Psoas muscle (tissue), 7 donors: ENCODE measurements at regions not wholly inside any gene's neighbourhood (a gene's known extent, or its start where the extent isn't known, plus 50 kb on each side); places are given as distances from the start of the nearest gene placed in this dataset.

Source experiments
- ATAC-seq, 4 donors: fragments of 200-7000 bp; cut with Tn5 transposase; one replicate each; pipeline ENCODE4 v1.9.1; 2020; ENCODE audit warnings: moderate library complexity in 3 of 4, mild to moderate bottlenecking in 2 of 4
- DNase-seq, 2 donors: peaks; one replicate each; pipeline ENCODE4 v3.0.0-alpha.2; 2020
- H3K27ac ChIP-seq: fragments of 200-600 bp; one replicate; pipeline ENCODE4 v1.8.0; 2022
- H3K27me3 ChIP-seq, 3 donors: fragments of 200-600 bp in 1 of 3; one replicate each; pipeline versions ENCODE4 v1.6.1 to v1.8.0; 2013 to 2022; ENCODE audit warnings: low read length in 2 of 3, mild to moderate bottlenecking in 2 of 3, moderate library complexity in 1 of 3; ENCODE audit not compliant: insufficient read depth in 3 of 3
- H3K36me3 ChIP-seq, 2 donors: fragments of 200-600 bp in 1 of 2; one replicate each; pipeline versions ENCODE4 v1.6.1 to v1.8.0; 2013 to 2022; ENCODE audit warnings: low read depth in 1 of 2, mild to moderate bottlenecking in 1 of 2, moderate library complexity in 1 of 2; ENCODE audit not compliant: insufficient read depth in 1 of 2
- H3K4me1 ChIP-seq: fragments of 200-600 bp; one replicate; pipeline ENCODE4 v1.8.0; 2022
- H3K4me3 ChIP-seq: fragments of 200-600 bp; one replicate; pipeline ENCODE4 v1.8.0; 2022; ENCODE audit warnings: mild to moderate bottlenecking
- H3K9me3 ChIP-seq: fragments of 200-600 bp; one replicate; pipeline ENCODE4 v1.8.0; 2022
- WGBS, 3 donors: extraction: QIAGEN DNeasy Blood & Tissue Kit; methylation state at CpG; one replicate each; pipeline versions ENCODE4 v1.1.6 to v1.1.7; 2013; 5-methylcytosine and 5-hydroxymethylcytosine counted together
- intact Hi-C, 2 donors: fragments of 100-400 bp; cut with DNase I; formaldehyde crosslinking; loops; one replicate each; pipeline versions ENCODE4 v1.11.0 to v1.14.2; 2022
- TF ChIP-seq, protein P1 (sequence below): fragments of 200-600 bp; IDR thresholded peaks from one replicate; pipeline ENCODE4 v1.8.0; 2022; ENCODE audit warnings: antibody characterized with exemption
- donor health status: healthy with polysubstance abuse.
- donor health status: DM: no; HTN: no; CAD: no; lungs with moderate emphysema.
- donor health status: Bipolar disorder and iron deficiency.
- donor health status: healthy.
- donor health status: DM: yes; HTN: yes; CAD: no.
- donor health status: DM: no; HTN: no; CAD: no.
- donor health status: DM: yes; HTN: yes; CAD: no.

DNA sequence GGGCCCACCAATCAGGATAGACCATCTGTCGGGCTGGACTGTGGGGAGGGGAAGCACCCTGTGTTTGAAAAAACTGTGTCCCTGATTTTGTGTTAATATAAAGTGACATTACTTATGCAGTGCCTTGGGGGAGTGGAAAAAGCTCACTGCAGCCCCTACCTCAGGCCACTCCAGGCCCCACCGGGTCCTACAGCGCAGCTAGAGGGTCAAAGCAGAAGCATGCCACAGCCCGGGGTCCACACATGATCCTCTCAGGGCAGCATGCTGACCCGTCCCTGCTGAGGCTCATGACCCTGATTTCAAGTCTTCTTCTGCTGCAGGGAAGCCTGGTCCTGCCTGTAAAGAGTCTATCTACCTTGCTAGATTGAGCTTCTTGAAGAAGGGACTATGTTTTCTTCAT is 133.0 kb upstream of the PLCB4 start:
- ATAC-seq (no peak), DNase-seq (peak in 1 of 2 donors; percentile 54)
- WGBS, 3 donors = 87 to 96% (median 94%) methylated on average over 5 of the region's 5 CpGs
- peaks cover 9% of the 10 kb centered on the region for H3K4me1 ChIP-seq
- intact Hi-C loops = no loop called here
- TF ChIP-seq, protein P1, sequence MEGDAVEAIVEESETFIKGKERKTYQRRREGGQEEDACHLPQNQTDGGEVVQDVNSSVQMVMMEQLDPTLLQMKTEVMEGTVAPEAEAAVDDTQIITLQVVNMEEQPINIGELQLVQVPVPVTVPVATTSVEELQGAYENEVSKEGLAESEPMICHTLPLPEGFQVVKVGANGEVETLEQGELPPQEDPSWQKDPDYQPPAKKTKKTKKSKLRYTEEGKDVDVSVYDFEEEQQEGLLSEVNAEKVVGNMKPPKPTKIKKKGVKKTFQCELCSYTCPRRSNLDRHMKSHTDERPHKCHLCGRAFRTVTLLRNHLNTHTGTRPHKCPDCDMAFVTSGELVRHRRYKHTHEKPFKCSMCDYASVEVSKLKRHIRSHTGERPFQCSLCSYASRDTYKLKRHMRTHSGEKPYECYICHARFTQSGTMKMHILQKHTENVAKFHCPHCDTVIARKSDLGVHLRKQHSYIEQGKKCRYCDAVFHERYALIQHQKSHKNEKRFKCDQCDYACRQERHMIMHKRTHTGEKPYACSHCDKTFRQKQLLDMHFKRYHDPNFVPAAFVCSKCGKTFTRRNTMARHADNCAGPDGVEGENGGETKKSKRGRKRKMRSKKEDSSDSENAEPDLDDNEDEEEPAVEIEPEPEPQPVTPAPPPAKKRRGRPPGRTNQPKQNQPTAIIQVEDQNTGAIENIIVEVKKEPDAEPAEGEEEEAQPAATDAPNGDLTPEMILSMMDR = no peak
- H3K9me3 ChIP-seq = no peaks in the 10 kb centered on the region
- H3K4me3 ChIP-seq = no peak overlapping the region
- no peaks in the 10 kb centered on the region for H3K36me3 ChIP-seq
- no peaks in the 10 kb centered on the region for H3K27me3 ChIP-seq
- H3K27ac ChIP-seq = no peak overlapping the region

DNA sequence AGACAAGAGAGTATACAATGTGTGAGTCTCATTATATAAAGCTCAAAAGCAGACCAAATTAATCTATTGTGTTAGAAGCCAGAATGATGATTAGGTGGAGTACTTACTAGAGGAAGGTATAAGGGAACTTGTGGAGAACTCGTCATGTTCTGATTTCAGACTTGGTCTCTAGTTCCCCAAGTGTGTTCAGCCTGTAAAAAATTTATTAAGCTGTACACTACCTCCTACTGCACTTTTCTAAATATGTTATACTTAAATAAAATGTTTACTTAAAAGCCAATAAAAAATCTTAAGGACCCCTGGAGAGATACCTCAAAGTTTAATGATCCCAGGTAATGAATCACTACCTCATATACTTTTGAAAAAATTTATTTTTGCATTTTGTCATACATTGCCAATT is 130.4 kb upstream of the PLCB4 start:
- DNase-seq (no peak), ATAC-seq (no peak)
- no peaks in the 10 kb centered on the region for H3K27me3 ChIP-seq
- no peak overlapping the region for H3K4me3 ChIP-seq
- no peaks in the 10 kb centered on the region for H3K36me3 ChIP-seq
- 91 to 100% (median 97%) methylated on average over 1 of the region's 1 CpG for WGBS, 3 donors
- intact Hi-C loops = no loop called here
- TF ChIP-seq, protein P1 = no peak
- no peaks in the 10 kb centered on the region for H3K9me3 ChIP-seq
- no peaks in the 10 kb centered on the region for H3K4me1 ChIP-seq
- no peak overlapping the region for H3K27ac ChIP-seq

DNA sequence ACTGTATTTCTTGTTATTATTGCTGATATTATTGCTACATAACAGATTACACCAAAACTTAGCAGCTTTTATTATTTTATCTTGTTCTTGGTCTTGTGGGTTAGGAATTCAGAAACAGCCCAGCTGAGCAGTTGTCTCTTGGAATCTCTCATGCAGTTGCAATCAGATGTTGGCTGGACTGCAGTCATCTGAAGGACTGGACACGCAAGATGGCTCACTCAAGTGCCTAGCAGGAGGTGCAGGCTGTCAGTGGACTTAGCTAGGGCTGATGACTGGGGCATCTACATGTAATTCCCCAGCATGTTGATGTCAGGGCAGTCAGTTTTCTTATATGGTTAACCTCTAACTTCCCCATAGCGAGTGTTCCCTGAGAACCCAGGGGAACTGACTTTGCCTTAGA is 128.6 kb upstream of the PLCB4 start:
- ATAC-seq (no peak), DNase-seq (no peak)
- Histone ChIP-seq H3K4me1 (no peaks in the 10 kb centered on the region), H3K36me3 (no peaks in the 10 kb centered on the region), H3K9me3 (no peaks in the 10 kb centered on the region), H3K4me3 (no peak overlapping the region), H3K27ac (no peak overlapping the region), H3K27me3 (no peaks in the 10 kb centered on the region)
- TF ChIP-seq, protein P1 = no peak
- WGBS, 3 donors = 79 to 90% (median 80%) methylated on average over 2 of the region's 2 CpGs
- intact Hi-C loops = no loop called here

DNA sequence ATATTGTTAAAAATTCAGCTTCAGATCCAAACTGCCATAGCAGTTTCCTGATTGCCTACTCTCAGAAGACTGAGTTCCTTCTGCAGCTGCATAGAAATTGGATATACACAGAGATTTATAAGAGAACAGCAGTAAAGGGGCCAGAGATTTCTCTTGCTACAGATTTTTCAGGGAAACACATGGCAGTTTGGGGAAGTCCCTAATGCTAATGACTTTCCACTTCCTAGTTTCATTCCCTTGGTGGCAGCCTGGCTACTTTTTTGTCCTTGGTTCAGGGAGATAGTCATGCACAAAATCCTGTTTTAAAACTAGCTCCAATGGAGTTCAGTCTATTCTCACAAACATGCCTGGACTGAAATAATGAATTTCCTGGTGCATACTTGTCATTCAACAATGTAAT is 125.3 kb upstream of the PLCB4 start:
- no peak for ATAC-seq
- no peak for DNase-seq
- H3K4me1 ChIP-seq = peaks cover 19% of the 10 kb centered on the region
- no peaks in the 10 kb centered on the region for H3K36me3 ChIP-seq
- TF ChIP-seq, protein P1 = no peak
- intact Hi-C loops = no loop called here
- no peak overlapping the region for H3K27ac ChIP-seq
- no peaks in the 10 kb centered on the region for H3K9me3 ChIP-seq
- no peaks in the 10 kb centered on the region for H3K27me3 ChIP-seq
- H3K4me3 ChIP-seq = no peak overlapping the region
